GM18870 (cell line): ENCODE measurements at regions not wholly inside any gene's neighbourhood (a gene's known extent, or its start where the extent isn't known, plus 50 kb on each side); places are given as distances from the start of the nearest gene placed in this dataset.
"Not testable (repeated sequence)": the region's sequence is repeated elsewhere in the genome, so short reads cannot be mapped to it uniquely, and the experiment has no call there.

Experiments used
- ATAC-seq: cut with Tn5 transposase; IDR thresholded peaks from one replicate; pipeline ENCODE4 v1.9.1; 2021; ENCODE audit warnings: moderate library complexity; ENCODE audit not compliant: unreplicated experiment

GRCh38 chr1:242914729-242915128 lies 340.4 kb downstream of the CEP170 start:
- ATAC-seq = not testable (repeated sequence)

- ATAC-seq = not testable (repeated sequence)
Observed at GRCh38 chr1:242912855-242913254, 342.2 kb downstream of the CEP170 start.

- ATAC-seq = not testable (repeated sequence)
Observed at GRCh38 chr1:242900558-242900957, 354.5 kb downstream of the CEP170 start.

GRCh38 chr1:242890192-242890741 lies 364.8 kb downstream of the CEP170 start:
- ATAC-seq = no peak

- peak; percentile 90 for ATAC-seq
Observed at GRCh38 chr1:242886137-242886536, 361.6 kb upstream of the PLD5 start.

GRCh38 chr1:242880022-242880421 lies 355.5 kb upstream of the PLD5 start:
- not testable (repeated sequence) for ATAC-seq

- ATAC-seq = no peak
Observed at GRCh38 chr1:242877743-242878142, 353.2 kb upstream of the PLD5 start.

- ATAC-seq = no peak
Observed at GRCh38 chr1:242877229-242877628, 352.7 kb upstream of the PLD5 start.

GRCh38 chr1:242876030-242876429 lies 351.5 kb upstream of the PLD5 start:
- ATAC-seq = no peak

GRCh38 chr1:242873661-242874060 lies 349.2 kb upstream of the PLD5 start:
- ATAC-seq = no peak

- ATAC-seq = no peak
Observed at GRCh38 chr1:242872521-242872920, 348.0 kb upstream of the PLD5 start.

- ATAC-seq = no peak
Observed at GRCh38 chr1:242871471-242872030, 347.1 kb upstream of the PLD5 start.

- ATAC-seq = no peak
Observed at GRCh38 chr1:242870966-242871365, 346.5 kb upstream of the PLD5 start.

GRCh38 chr1:242856289-242856688 lies 331.8 kb upstream of the PLD5 start:
- ATAC-seq = no peak

- ATAC-seq = no peak
Observed at GRCh38 chr1:242854466-242854865, 330.0 kb upstream of the PLD5 start.

- ATAC-seq = no peak
Observed at GRCh38 chr1:242847390-242847993, 323.0 kb upstream of the PLD5 start.

- no peak for ATAC-seq
Observed at GRCh38 chr1:242842094-242842493, 317.6 kb upstream of the PLD5 start.

GRCh38 chr1:242839101-242839500 lies 314.6 kb upstream of the PLD5 start:
- ATAC-seq = no peak

- no peak for ATAC-seq
Observed at GRCh38 chr1:242836423-242836822, 311.9 kb upstream of the PLD5 start.

GRCh38 chr1:242828828-242829227 lies 304.3 kb upstream of the PLD5 start:
- no peak for ATAC-seq

- no peak for ATAC-seq
Observed at GRCh38 chr1:242828199-242828598, 303.7 kb upstream of the PLD5 start.

- ATAC-seq = no peak
Observed at GRCh38 chr1:242827538-242827937, 303.0 kb upstream of the PLD5 start.
